Right cardiac atrium (tissue), 5 donors: ENCODE measurements at regions not wholly inside any gene's neighbourhood (a gene's known extent, or its start where the extent isn't known, plus 50 kb on each side); places are given as distances from the start of the nearest gene placed in this dataset.

Source experiments
- ATAC-seq, 2 donors: fragments of 200-7000 bp; cut with Tn5 transposase; one replicate each; pipeline versions ENCODE4 v1.8.0 to v1.9.1; 2020; ENCODE audit warnings: moderate library complexity in 2 of 2, mild to moderate bottlenecking in 1 of 2
- DNase-seq, 3 donors: peaks; one replicate each; pipeline ENCODE4 v3.0.0-alpha.2; 2020
- H3K27ac ChIP-seq: one replicate; pipeline ENCODE4 v1.5.1; 2013; ENCODE audit warnings: mild to moderate bottlenecking, low read length, control low read depth, moderate library complexity
- H3K27me3 ChIP-seq: one replicate; pipeline ENCODE4 v1.6.1; 2013; ENCODE audit not compliant: control insufficient read depth, insufficient read depth
- H3K4me1 ChIP-seq: one replicate; pipeline ENCODE4 v1.6.1; 2013; ENCODE audit warnings: low read length; ENCODE audit not compliant: control insufficient read depth, insufficient read depth
- H3K4me3 ChIP-seq: one replicate; pipeline ENCODE4 v1.5.1; 2013; ENCODE audit warnings: low read length, control low read depth
- H3K9me3 ChIP-seq: one replicate; pipeline ENCODE4 v1.6.1; 2013; ENCODE audit warnings: low read length; ENCODE audit not compliant: control insufficient read depth
- WGBS: extraction: QIAGEN DNeasy Blood & Tissue Kit; methylation state at CpG from one replicate; pipeline ENCODE4 v1.1.7; 2013; 5-methylcytosine and 5-hydroxymethylcytosine counted together
- intact Hi-C, 4 donors: fragments of 100-400 bp; cut with DNase I; formaldehyde crosslinking; loops; one replicate each; pipeline versions ENCODE4 v1.11.0 to v1.14.0; 2022 to 2023
- donor health status: healthy with polysubstance abuse.
- donor health status: DM: no; HTN: yes; CAD: no.
- donor health status: DM: no; HTN: no; CAD: no.
- donor health status: DM: no; HTN: yes; CAD: no; lungs with severe emphysema.
- donor health status: DM: yes; HTN: yes; CAD: no.

DNA sequence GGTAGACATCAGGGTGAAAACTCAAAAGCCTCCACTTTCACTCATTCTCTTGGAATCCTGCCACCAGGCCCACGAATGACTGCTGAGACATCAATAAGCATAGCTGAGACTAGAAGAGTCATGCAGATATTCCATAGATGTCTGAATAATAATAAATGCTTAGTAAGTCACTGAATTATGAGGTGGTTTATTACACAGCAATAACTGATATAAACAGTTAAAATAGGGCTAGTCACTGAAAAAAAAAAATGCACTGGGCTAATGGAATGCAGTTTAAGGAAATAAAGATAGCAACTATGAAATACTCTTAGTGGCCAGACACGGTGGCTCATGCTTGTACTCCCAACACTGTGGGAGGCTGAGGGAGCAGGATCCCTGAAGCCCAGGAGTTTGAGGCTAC is 262.8 kb upstream of the CDH6 start:
- 33% methylated on average over 2 of the region's 2 CpGs for WGBS
- H3K9me3 ChIP-seq, result peaks cover 3% of the 10 kb centered on the region
- intact Hi-C loops, result no loop called here
- no peak for ATAC-seq
- no peaks in the 10 kb centered on the region for H3K4me1 ChIP-seq
- no peak for DNase-seq
- no peaks in the 10 kb centered on the region for H3K27me3 ChIP-seq
- H3K4me3 ChIP-seq, result no peak overlapping the region
- H3K27ac ChIP-seq, result no peak overlapping the region

DNA sequence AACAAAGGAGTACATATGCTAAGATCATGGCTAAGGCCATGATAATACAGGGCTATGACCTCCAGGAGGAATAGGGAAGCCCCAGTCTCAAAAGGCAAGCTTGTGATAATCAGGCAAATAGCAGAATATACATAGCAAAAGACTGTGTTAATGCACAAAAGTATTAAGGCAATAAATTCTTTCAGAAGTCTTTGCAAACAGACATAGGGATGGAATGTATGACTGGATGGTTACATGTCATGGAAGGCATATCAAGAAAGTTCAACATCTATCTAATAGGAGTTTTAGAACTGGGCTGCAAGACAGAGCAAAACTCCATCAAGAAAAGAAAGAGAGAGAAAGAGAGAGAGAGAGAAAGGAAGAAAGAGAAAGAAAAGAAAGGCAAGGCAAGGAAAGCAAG is 264.5 kb upstream of the CDH6 start:
- no peak for ATAC-seq
- Histone ChIP-seq H3K27me3 (no peaks in the 10 kb centered on the region), H3K4me1 (no peaks in the 10 kb centered on the region)

DNA sequence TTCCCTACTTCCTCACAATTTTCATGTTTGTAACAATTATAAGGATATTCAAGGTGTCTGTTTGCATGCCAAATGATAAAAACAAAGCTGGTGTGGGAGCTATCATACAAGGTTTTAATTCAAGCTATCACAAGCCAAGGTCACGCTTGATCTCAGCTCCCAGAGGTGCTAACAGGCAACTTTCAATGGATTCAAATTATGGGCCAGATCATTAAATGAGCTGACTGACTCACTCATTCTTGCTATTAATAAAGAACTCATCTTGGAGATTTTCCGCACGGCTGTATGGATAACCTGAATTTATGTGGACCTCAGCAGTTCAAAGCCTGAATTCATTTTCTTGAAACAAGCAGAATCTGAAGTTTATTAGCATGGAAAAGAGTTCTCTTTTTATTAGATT is 267.3 kb upstream of the CDH6 start:
- intact Hi-C loops, result no loop called here
- no peak overlapping the region for H3K27ac ChIP-seq
- ATAC-seq (no peak), DNase-seq (no peak)
- H3K4me3 ChIP-seq, result no peak overlapping the region
- WGBS, result 61% methylated on average over 3 of the region's 3 CpGs
- H3K4me1 ChIP-seq, result no peaks in the 10 kb centered on the region
- H3K9me3 ChIP-seq, result peaks cover 2% of the 10 kb centered on the region
- H3K27me3 ChIP-seq, result no peaks in the 10 kb centered on the region

More for the DNA sequence above, 264.5 kb upstream of the CDH6 start:
- DNase-seq, result no peak
- peaks cover 3% of the 10 kb centered on the region for H3K9me3 ChIP-seq
- H3K4me3 ChIP-seq, result no peak overlapping the region
- no peak overlapping the region for H3K27ac ChIP-seq
- intact Hi-C loops, result no loop called here

DNA sequence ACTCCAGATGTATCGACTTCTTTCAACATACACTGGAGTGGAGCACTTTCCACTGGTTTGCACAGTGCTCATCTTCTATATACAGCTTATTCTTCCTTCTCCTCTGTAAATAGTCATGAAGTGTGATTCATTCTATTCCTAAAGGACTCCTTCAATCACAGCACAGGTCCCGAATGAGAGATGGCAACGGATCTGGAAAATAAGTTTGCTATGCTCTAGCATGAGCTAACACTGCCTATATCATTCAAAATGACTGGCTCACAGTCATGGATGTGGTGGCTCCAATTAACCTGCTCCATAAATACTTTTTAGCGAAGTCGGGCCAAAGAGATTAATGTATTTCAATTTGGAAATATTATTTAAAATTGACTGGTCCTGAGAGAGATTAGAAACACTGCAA is 272.1 kb upstream of the CDH6 start:
- Histone ChIP-seq H3K9me3 (no peaks in the 10 kb centered on the region), H3K4me1 (no peaks in the 10 kb centered on the region), H3K27ac (no peak overlapping the region), H3K27me3 (no peaks in the 10 kb centered on the region), H3K4me3 (no peak overlapping the region)
- ATAC-seq, result no peak
- WGBS, result 89% methylated on average over 5 of the region's 5 CpGs
- no peak for DNase-seq
- intact Hi-C loops, result no loop called here

DNA sequence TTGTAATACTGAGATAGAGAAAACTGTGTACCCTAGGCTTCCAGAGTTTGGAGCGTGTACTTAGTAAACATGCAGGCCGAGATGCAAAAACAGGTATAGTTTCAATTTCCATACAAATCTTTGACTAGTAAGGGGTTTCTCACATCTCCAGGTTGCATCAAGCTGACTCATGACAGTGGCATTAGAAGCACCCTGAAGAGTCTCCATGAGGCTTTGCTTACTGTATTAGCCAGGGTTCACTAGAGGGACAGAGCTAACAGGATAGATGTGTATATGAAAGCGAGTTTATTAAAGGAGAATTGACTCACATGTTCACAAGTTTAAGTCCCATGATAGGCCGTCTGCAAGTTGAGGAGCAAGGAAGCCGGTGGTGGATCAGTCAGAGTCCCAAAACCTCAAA is 275.3 kb upstream of the CDH6 start:
- H3K4me3 ChIP-seq, result no peak overlapping the region
- H3K9me3 ChIP-seq, result no peaks in the 10 kb centered on the region
- intact Hi-C loops, result no loop called here
- no peak for ATAC-seq
- no peaks in the 10 kb centered on the region for H3K27me3 ChIP-seq
- no peak overlapping the region for H3K27ac ChIP-seq
- no peak for DNase-seq
- 83% methylated on average over 5 of the region's 5 CpGs for WGBS
- no peaks in the 10 kb centered on the region for H3K4me1 ChIP-seq

DNA sequence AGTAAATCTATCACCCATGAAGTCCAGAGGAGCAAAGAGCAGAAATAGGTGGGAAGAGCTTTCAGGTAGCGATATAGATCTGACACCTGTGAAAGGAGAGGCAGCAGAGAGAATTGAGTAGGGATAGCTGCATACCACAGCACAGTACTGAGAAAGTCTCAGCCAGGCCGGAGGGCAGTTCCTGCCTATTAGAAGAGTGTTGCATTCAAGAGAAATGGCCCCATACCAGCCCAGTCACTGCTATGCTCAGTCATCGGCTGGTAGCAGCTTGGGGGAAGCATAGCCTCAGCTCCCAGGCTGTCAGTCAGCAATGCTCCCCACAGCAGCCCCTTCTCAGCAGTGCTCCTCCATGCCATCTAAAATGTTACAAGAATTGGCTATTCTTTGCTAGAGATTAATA is 285.1 kb upstream of the CDH6 start:
- WGBS, result 73% methylated on average over 3 of the region's 3 CpGs
- Histone ChIP-seq H3K9me3 (no peaks in the 10 kb centered on the region), H3K4me3 (no peak overlapping the region), H3K27me3 (no peaks in the 10 kb centered on the region), H3K4me1 (no peaks in the 10 kb centered on the region), H3K27ac (no peak overlapping the region)
- DNase-seq, result peak in 1 of 3 donors; percentile 15
- peak in 1 of 2 donors; percentile 54 for ATAC-seq
- intact Hi-C loops, result no loop called here

DNA sequence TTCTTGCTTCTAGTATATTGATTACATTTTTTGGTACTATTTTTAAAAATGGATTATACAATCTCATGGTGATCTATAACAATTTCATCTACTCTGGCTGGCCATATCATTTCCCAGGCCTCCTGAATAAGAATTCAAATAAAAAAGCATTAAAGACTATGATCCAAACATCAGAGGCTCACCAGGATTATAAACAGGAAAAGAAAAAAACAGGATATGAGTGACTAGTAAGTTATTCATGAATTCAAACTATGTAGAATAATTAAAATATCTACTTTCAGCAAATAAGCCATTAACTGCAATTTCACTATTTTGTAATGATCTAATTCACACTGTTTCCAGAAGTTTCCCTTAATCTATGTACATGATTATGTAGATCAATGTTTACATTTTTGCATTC is 293.1 kb upstream of the CDH6 start:
- H3K4me3 ChIP-seq, result no peak overlapping the region
- no peak for ATAC-seq
- intact Hi-C loops, result no loop called here
- no peaks in the 10 kb centered on the region for H3K9me3 ChIP-seq
- no peaks in the 10 kb centered on the region for H3K4me1 ChIP-seq
- H3K27me3 ChIP-seq, result no peaks in the 10 kb centered on the region
- H3K27ac ChIP-seq, result no peak overlapping the region
- DNase-seq, result no peak

DNA sequence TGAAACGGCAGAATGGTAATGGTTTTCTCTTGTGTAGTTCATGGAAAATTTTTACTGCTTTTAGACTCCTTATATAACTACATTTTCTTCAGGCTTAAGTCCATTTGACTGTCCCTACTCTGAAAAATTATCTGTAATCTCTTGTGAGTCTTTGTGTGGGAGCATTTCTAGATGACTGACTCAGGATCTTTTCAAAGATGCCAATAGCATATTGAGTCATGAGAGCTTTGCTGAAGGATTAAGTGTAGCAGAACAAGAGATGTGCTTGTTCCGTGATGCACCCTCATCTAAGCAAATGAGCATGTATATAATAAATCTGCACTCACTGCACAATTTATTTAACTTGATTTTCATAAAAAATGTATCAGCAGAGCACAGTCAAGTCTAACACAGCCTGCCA is 298.7 kb upstream of the CDH6 start:
- DNase-seq (no peak), ATAC-seq (no peak)
- intact Hi-C loops, result no loop called here
- no peaks in the 10 kb centered on the region for H3K27me3 ChIP-seq
- H3K4me3 ChIP-seq, result no peak overlapping the region
- no peak overlapping the region for H3K27ac ChIP-seq
- H3K9me3 ChIP-seq, result no peaks in the 10 kb centered on the region
- 77% methylated on average over 2 of the region's 2 CpGs for WGBS
- no peaks in the 10 kb centered on the region for H3K4me1 ChIP-seq

DNA sequence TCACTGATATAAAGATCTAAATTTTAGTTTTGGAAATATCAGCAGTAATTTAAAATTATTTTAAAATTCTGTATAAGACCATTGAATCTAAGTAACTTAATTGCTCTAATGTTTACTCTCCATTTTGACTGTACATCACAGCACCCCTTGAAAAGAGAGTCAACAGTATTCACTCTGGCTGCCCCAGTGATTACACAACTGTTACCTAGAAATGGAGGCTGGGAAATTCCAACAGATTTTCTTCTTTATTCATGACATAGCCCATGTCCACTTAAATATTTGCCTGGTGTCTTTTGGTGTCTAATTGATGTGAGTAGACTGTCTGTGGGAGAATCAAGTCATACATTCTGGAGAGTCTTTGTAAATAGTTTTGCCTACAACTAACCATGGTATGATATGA is 301.8 kb upstream of the CDH6 start:
- Histone ChIP-seq H3K27ac (no peak overlapping the region), H3K27me3 (no peaks in the 10 kb centered on the region), H3K4me1 (no peaks in the 10 kb centered on the region), H3K9me3 (no peaks in the 10 kb centered on the region), H3K4me3 (no peak overlapping the region)
- DNase-seq, result no peak
- intact Hi-C loops, result no loop called here
- no peak for ATAC-seq

DNA sequence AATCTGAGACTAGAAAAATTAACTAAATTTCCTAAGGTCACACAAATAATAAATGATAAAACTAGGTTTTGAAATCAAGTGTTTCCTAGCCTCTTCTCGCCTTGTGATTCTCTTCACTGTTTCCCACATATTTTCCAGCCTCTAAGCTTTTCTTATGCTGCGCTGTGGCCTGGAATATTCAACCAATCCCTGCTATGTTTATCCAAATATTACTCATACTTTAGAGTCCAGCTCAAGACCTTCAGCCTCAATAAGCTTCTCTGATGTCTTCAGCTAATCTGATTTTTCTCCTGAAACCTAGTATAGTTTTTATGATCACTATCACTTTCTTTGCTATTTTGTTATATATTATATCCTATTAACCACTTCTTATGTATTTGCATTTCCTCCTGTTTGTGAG is 303.1 kb upstream of the CDH6 start:
- Histone ChIP-seq H3K27ac (no peak overlapping the region), H3K27me3 (no peaks in the 10 kb centered on the region), H3K4me3 (no peak overlapping the region), H3K9me3 (no peaks in the 10 kb centered on the region), H3K4me1 (no peaks in the 10 kb centered on the region)
- WGBS, result 38% methylated on average over 2 of the region's 2 CpGs
- DNase-seq (no peak), ATAC-seq (no peak)
- intact Hi-C loops, result no loop called here

DNA sequence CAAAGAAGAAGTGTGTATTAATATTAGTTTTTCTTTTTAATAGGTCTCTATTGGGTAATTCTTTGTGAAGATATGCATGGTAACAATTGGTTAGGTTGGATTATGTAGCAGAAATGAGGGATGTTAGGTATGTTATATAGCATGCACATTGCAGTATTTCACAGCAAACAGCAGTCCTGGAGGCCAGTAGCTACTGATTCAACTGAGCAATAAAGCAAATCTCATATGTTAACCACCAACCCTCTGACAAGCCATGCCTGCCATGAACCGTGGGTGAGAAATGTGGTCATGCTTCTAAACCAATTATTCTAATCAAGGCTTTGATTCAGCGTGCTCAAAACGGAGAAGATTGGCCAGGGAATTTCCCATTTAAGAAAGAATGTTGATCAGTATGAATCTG is 313.0 kb upstream of the CDH6 start:
- Histone ChIP-seq H3K27me3 (no peaks in the 10 kb centered on the region), H3K4me1 (peaks cover 2% of the 10 kb centered on the region), H3K4me3 (no peak overlapping the region), H3K9me3 (no peaks in the 10 kb centered on the region), H3K27ac (no peak overlapping the region)
- DNase-seq, result no peak
- intact Hi-C loops, result no loop called here
- WGBS, result 78% methylated on average over 3 of the region's 3 CpGs
- ATAC-seq, result no peak

DNA sequence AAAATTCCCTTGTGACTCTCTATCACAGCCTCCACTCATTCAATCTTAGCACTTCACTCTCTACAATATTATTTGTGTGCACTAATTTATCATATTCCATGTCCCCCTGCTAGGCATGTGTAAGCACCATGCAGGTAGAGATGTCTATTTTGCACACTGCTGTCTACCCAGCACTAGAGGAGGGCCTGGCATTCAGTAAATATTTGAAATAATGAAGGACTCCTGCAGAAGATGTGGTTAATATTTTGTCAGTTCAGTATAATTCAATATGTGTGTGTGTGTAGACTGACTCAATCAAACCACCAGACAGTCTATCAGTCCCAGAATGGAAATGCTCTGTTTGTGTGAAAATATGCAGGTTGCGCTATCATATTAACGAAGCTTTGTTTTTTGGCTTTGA is 313.6 kb upstream of the CDH6 start:
- no peaks in the 10 kb centered on the region for H3K9me3 ChIP-seq
- intact Hi-C loops, result no loop called here
- WGBS, result 90% methylated on average over 2 of the region's 2 CpGs

More for the DNA sequence above, 313.6 kb upstream of the CDH6 start:
- ATAC-seq (no peak), DNase-seq (no peak)
- Histone ChIP-seq H3K27me3 (no peaks in the 10 kb centered on the region), H3K4me3 (no peak overlapping the region), H3K27ac (no peak overlapping the region), H3K4me1 (peaks cover 2% of the 10 kb centered on the region)
